ENCODE measurements at regions not wholly inside any gene's neighbourhood (a gene's known extent, or its start where the extent isn't known, plus 50 kb on each side); places are given as distances from the start of the nearest gene placed in this dataset.

DNA sequence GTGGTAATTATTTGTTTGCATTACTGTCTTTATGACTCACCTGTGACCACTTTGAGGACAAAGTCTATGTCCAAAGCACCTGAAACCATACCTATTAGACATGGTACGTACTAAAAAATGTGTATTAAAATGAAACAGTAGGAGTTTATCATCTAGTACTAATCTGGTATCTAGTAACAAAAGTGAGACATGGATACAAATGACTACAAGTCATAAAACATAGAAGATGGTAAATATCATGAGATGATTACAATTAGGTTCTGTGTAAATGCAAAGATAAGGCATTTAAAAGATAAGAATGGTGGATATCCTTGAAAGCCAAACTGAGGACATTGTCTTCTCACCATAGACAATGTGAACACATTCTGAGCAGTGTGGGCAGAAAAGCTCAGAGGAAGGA lies 113.5 kb upstream of the GUCY1A2 start:
- no peak for DNase-seq (ENCODE audit: low spot score)
- no peaks in the 10 kb centered on the region for H3K79me2 ChIP-seq (ENCODE audit: insufficient read depth, low read depth, low read length)
- no peaks in the 10 kb centered on the region for H3K36me3 ChIP-seq (ENCODE audit: insufficient read depth, low read length)
- no TSS peak for BruUV-seq (replicated peaks)
- H4K20me1 ChIP-seq (ENCODE audit: insufficient read depth, low read length): no peaks in the 10 kb centered on the region
- TF ChIP-seq EZH2phosphoT487 (IDR thresholded peaks at IDR 0.05; ENCODE audit: borderline replicate concordance, low read depth, low read length): no peak
- TF ChIP-seq, protein P1, sequence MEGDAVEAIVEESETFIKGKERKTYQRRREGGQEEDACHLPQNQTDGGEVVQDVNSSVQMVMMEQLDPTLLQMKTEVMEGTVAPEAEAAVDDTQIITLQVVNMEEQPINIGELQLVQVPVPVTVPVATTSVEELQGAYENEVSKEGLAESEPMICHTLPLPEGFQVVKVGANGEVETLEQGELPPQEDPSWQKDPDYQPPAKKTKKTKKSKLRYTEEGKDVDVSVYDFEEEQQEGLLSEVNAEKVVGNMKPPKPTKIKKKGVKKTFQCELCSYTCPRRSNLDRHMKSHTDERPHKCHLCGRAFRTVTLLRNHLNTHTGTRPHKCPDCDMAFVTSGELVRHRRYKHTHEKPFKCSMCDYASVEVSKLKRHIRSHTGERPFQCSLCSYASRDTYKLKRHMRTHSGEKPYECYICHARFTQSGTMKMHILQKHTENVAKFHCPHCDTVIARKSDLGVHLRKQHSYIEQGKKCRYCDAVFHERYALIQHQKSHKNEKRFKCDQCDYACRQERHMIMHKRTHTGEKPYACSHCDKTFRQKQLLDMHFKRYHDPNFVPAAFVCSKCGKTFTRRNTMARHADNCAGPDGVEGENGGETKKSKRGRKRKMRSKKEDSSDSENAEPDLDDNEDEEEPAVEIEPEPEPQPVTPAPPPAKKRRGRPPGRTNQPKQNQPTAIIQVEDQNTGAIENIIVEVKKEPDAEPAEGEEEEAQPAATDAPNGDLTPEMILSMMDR (conservative IDR thresholded peaks at IDR 0.05; ENCODE audit: low read length): no peak
- H3K9me2 ChIP-seq (ENCODE audit: insufficient read depth, low read length): no peaks in the 10 kb centered on the region
- POLR2A ChIA-PET: interaction anchor here (0.7 kb wide), 1 partner anchor 9 kb away, joined by 3 read pairs; no protein-coding TSS in a partner anchor
- no peak overlapping the region for H3K4me2 ChIP-seq (ENCODE audit: low read length)
- H3K9me3 ChIP-seq (ENCODE audit: low read length): no peaks in the 10 kb centered on the region
- no peak overlapping the region for H3K4me3 ChIP-seq (ENCODE audit: low read depth, low read length, poor library complexity, severe bottlenecking)
- intact Hi-C loops (cut with micrococcal nuclease; ENCODE audit: unreplicated experiment): no loop called here
- CTCF ChIA-PET (ENCODE audit: unreplicated experiment): no interaction called here
- no peaks in the 10 kb centered on the region for H3K4me1 ChIP-seq (ENCODE audit: insufficient read depth, low read length, poor library complexity, severe bottlenecking)
- no peak overlapping the region for H2AFZ ChIP-seq (ENCODE audit: low read length)
- no peak overlapping the region for H3K27ac ChIP-seq (ENCODE audit: low read depth, low read length, poor library complexity, severe bottlenecking)

DNA sequence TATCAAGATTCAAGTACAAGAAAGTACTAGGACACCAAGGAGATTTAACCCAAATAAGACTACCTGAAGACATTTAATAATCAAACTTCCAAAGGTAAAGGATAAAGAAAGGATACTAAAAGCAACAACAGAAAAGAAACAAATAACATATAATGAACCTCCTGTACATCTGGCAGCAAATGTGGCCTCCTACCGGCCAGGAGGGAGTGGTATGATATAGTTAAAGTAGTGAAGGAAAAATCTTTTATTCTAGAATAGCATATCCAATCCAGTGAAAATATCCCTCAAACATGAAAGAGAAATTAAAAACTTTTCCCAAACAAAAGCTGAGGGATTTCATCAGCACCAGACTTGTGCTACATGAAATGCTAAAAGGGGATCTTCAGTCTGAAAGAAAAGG lies 104.7 kb upstream of the GUCY1A2 start:
- Histone ChIP-seq H3K4me1 (ENCODE audit: insufficient read depth, low read length, poor library complexity, severe bottlenecking) (no peaks in the 10 kb centered on the region), H3K79me2 (ENCODE audit: insufficient read depth, low read depth, low read length) (no peaks in the 10 kb centered on the region), H3K9me3 (ENCODE audit: low read length) (no peaks in the 10 kb centered on the region), H3K4me3 (ENCODE audit: low read depth, low read length, poor library complexity, severe bottlenecking) (no peak overlapping the region), H3K9me2 (ENCODE audit: insufficient read depth, low read length) (no peaks in the 10 kb centered on the region), H3K4me2 (ENCODE audit: low read length) (no peak overlapping the region), H2AFZ (ENCODE audit: low read length) (no peak overlapping the region), H4K20me1 (ENCODE audit: insufficient read depth, low read length) (no peaks in the 10 kb centered on the region), H3K27ac (ENCODE audit: low read depth, low read length, poor library complexity, severe bottlenecking) (no peak overlapping the region), H3K36me3 (ENCODE audit: insufficient read depth, low read length) (no peaks in the 10 kb centered on the region)
- TF ChIP-seq EZH2phosphoT487 (IDR thresholded peaks at IDR 0.05; ENCODE audit: borderline replicate concordance, low read depth, low read length): no peak
- TF ChIP-seq, protein P1 (conservative IDR thresholded peaks at IDR 0.05; ENCODE audit: low read length): peak; percentile 42
- no TSS peak for BruUV-seq (replicated peaks)
- ChIA-PET POLR2A (no interaction called here), CTCF (ENCODE audit: unreplicated experiment) (no interaction called here)
- DNase-seq (ENCODE audit: low spot score): no peak
- intact Hi-C loops (cut with micrococcal nuclease; ENCODE audit: unreplicated experiment): no loop called here

DNA sequence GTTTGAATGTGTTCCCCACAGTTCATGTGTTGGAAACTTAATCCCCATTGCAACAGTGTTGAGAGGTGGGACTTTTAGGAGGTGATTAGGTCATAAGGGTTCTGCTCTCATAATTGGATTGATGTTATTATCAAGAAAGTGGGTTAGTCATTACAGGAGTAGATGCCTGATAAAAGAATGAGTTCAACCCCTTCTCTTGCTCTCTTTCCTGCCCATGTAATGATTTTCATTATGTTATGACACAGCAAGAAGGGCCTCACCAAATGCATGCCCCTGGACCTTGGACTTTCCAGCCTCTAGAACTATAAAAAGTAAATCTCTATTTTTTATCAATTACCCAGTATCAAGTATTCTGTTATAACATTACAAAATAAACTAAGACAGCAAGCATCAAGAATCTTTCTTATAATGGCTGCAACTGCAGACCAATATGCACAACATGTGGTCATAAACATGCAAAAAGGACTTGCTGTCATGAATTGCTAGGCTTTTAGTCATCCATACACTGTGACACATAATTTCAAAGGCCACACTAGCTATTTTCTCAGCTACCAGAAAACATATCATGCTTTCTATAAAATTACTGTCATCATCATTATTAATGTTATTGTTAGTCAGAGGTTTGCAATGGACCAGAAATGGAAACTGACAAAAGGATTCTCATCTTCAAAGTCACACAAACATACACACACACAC lies 99.9 kb upstream of the GUCY1A2 start:
- ChIA-PET CTCF (ENCODE audit: unreplicated experiment) (no interaction called here), POLR2A (interaction anchor here (0.6 kb wide), 1 partner anchor 47 kb away, joined by 4 read pairs; no protein-coding TSS in a partner anchor)
- no peaks in the 10 kb centered on the region for H3K9me3 ChIP-seq (ENCODE audit: low read length)
- H3K36me3 ChIP-seq (ENCODE audit: insufficient read depth, low read length): no peaks in the 10 kb centered on the region
- TF ChIP-seq EZH2phosphoT487 (IDR thresholded peaks at IDR 0.05; ENCODE audit: borderline replicate concordance, low read depth, low read length): no peak
- TF ChIP-seq, protein P1 (conservative IDR thresholded peaks at IDR 0.05; ENCODE audit: low read length): no peak
- H3K9me2 ChIP-seq (ENCODE audit: insufficient read depth, low read length): no peaks in the 10 kb centered on the region
- intact Hi-C loops (cut with micrococcal nuclease; ENCODE audit: unreplicated experiment): no loop called here
- no peaks in the 10 kb centered on the region for H4K20me1 ChIP-seq (ENCODE audit: insufficient read depth, low read length)
- H3K4me2 ChIP-seq (ENCODE audit: low read length): no peak overlapping the region
- no peak overlapping the region for H3K4me3 ChIP-seq (ENCODE audit: low read depth, low read length, poor library complexity, severe bottlenecking)
- no peak overlapping the region for H3K27ac ChIP-seq (ENCODE audit: low read depth, low read length, poor library complexity, severe bottlenecking)
- no peak for DNase-seq (ENCODE audit: low spot score)
- H3K4me1 ChIP-seq (ENCODE audit: insufficient read depth, low read length, poor library complexity, severe bottlenecking): no peaks in the 10 kb centered on the region
- no peaks in the 10 kb centered on the region for H3K79me2 ChIP-seq (ENCODE audit: insufficient read depth, low read depth, low read length)
- no TSS peak for BruUV-seq (replicated peaks)
- no peak overlapping the region for H2AFZ ChIP-seq (ENCODE audit: low read length)
